Stimulated activated naive CD8-positive, alpha-beta T cell treated with anti-CD3 and anti-CD28 coated beads, Interleukin-15, Interleukin-2, amounts not matched to agents 100 ng/mL and 50 ng/mL, for 24 hours (primary cell): ENCODE measurements at regions not wholly inside any gene's neighbourhood (a gene's known extent, or its start where the extent isn't known, plus 50 kb on each side); places are given as distances from the start of the nearest gene placed in this dataset.

Experiments used
- H3K27ac Mint-ChIP-seq: one replicate; pipeline ENCODE4 v1.8.0; 2021; ENCODE audit warnings: mild to moderate bottlenecking, mixed read lengths
- H3K27me3 Mint-ChIP-seq: one replicate; pipeline ENCODE4 v1.8.0; 2021; ENCODE audit warnings: mixed read lengths
- H3K36me3 Mint-ChIP-seq: one replicate; pipeline ENCODE4 v1.8.0; 2021; ENCODE audit warnings: low read depth, mixed read lengths
- H3K4me1 Mint-ChIP-seq: one replicate; pipeline ENCODE4 v1.8.0; 2021; ENCODE audit warnings: low read depth, mixed read lengths
- H3K4me3 Mint-ChIP-seq: one replicate; pipeline ENCODE4 v1.8.0; 2021; ENCODE audit warnings: mild to moderate bottlenecking, mixed read lengths
- H3K9me3 Mint-ChIP-seq: one replicate; pipeline ENCODE4 v1.8.0; 2021; ENCODE audit warnings: mixed read lengths

DNA sequence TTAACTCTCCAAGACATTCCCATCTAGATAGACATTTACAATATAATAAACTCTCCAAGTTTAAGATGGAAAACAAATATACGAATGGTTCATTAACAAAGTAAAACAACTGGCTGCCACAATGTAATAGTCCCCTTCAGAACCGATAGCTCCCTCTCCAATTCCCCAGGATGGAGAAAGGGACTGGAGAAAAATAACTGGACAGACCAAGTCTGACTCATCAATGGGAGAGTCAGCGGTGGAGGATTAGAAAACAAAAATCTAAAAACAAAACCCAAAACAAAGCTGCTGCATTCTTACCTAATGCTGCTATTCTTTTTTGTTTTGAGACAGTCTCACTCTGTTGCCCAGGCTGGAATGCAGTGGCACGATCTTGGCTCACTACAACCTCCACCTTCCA is 468.1 kb downstream of the SHQ1 start:
- peaks cover 90% of the 10 kb centered on the region for H3K4me1 Mint-ChIP-seq
- H3K4me3 Mint-ChIP-seq: no peak overlapping the region
- H3K27me3 Mint-ChIP-seq: no peaks in the 10 kb centered on the region
- H3K9me3 Mint-ChIP-seq: no peaks in the 10 kb centered on the region
- H3K36me3 Mint-ChIP-seq: peaks cover 27% of the 10 kb centered on the region
- H3K27ac Mint-ChIP-seq: no peak overlapping the region

DNA sequence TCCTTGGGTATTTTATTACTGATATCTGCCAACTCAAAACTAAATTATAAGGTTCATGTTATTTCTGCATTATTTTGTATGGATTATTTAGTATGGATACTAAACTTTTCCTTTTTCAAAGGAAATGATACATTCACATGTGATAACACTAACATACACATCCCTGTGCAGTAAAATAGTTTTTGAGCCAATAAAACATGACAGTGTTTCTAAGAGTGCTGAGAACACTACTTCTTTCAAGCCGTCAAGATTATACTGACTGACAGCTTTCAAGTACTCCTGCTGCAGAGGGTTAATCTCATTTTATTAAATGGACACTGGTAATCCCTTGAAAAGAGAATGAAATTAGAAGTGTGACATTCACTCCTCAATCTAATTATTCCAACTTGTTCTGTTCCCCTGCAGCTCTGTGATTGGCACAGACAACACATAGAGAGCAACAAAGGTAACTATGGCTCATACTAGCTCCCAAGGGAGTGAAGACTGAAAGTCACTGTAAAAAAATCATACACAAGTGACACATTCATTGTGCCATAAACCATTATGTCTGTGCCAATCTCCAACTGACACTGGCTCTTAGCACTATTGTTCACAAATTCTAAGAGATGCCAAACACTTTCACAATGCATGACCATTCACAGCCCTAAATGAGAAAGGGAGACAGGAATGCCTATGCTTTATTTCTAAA is 468.6 kb downstream of the SHQ1 start:
- no peak overlapping the region for H3K27ac Mint-ChIP-seq

DNA sequence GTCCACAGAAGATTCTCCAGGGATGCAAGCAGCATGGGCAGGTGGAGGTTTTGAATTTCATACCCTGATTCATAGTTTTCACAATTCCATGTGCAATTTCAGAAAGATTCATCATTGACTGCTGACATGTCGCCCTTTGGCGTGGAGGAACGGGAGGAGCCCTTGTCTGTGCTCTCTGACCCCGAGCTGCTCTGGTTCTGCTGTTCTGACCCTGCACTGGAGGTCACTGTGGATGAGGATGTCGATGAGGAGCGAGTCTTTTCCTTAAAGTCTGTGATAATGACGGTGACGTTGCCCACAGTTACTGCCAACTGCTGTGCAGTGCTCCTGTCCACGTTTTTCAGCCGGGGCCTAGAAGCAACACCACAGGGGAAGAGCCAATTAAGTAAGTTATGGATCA is 470.0 kb downstream of the SHQ1 start:
- no peaks in the 10 kb centered on the region for H3K27me3 Mint-ChIP-seq
- H3K4me3 Mint-ChIP-seq: no peak overlapping the region
- H3K27ac Mint-ChIP-seq: peak overlapping the region; percentile 32
- H3K36me3 Mint-ChIP-seq: peaks cover 35% of the 10 kb centered on the region
- peaks cover 91% of the 10 kb centered on the region for H3K4me1 Mint-ChIP-seq
- H3K9me3 Mint-ChIP-seq: no peaks in the 10 kb centered on the region

More for the DNA sequence above, 468.6 kb downstream of the SHQ1 start:
- Mint-ChIP-seq H3K27me3 (no peaks in the 10 kb centered on the region), H3K4me3 (no peak overlapping the region), H3K4me1 (peaks cover 89% of the 10 kb centered on the region), H3K9me3 (no peaks in the 10 kb centered on the region), H3K36me3 (peaks cover 27% of the 10 kb centered on the region)

DNA sequence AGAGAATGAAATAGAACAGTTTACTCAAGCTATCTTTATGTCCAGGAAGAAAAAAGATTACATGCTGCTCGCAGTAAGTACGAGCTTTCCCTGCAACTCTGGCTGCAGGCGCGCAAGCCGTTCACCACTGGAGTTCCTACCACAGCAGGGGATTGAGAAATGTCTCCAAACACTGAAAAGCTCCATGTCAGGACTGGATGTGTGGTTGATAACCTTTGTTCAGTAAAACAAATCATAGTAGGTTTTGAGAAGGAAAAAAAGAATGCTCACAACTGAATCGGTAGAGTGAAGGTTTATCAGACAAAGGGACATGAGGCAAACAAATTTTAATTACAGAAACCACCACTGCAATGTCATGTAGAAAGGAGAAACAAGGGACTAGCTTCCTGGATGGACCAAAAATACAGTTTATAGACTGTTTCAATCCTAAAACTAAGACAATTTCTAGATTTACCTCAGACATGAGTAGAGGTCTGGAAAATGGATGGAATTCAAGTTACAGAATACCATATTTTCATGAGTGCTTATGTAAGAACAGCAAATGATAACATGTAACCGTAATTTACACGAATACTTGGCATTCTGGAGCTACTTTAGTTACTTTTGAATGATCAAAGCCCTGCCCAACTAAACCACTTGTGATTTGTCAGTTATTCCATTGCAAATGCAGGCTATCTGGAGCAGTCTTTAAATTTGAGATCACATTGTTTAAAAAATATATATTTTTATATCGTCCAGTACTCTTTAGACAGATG is 471.1 kb downstream of the SHQ1 start:
- Mint-ChIP-seq H3K27ac (peak overlapping the region; percentile 72), H3K9me3 (no peaks in the 10 kb centered on the region), H3K27me3 (no peaks in the 10 kb centered on the region), H3K36me3 (peaks cover 35% of the 10 kb centered on the region), H3K4me3 (no peak overlapping the region), H3K4me1 (peaks cover 90% of the 10 kb centered on the region)

DNA sequence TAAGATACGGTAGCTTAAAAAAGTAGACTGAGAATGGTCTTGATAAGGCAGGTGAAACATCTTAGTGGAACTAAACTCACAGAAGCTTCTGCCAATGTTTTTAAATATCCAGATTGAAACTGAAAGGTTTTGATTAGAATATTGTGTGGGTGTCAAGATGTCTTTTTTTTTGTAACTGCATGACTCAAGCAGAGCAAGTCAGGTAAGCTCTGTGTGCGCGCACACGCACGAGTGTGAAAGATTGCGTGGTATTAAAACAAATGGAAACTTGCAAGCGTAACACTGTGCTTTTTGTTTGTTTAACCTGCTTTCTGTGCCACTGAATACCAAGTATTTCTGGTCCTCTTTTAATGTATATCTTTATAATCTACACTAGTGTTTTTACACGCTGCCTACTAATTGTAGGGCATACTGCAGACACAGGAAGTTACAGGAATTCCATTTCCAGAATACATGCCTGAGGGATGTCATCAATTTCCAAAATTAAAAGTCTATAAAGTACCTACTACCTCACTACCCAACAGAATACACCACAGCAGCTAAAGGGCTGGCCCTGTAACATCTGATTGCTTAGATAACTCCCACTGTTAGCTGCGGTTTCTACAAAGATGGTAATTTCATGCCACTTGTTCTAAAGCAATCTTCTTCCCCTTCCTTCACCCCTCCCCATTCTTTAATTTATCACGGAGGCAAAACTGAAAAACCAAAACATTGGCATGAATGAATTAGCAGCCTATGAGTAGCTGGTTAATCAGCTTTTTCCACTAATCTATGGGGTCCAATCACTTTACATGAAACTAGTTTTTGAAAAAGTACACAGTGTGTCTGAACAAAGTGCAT is 472.8 kb downstream of the SHQ1 start:
- H3K36me3 Mint-ChIP-seq: peaks cover 35% of the 10 kb centered on the region
- H3K4me1 Mint-ChIP-seq: peaks cover 83% of the 10 kb centered on the region
- H3K9me3 Mint-ChIP-seq: no peaks in the 10 kb centered on the region
- H3K4me3 Mint-ChIP-seq: peak overlapping the region; percentile 76
- H3K27ac Mint-ChIP-seq: peak overlapping the region; percentile 96
- H3K27me3 Mint-ChIP-seq: no peaks in the 10 kb centered on the region

DNA sequence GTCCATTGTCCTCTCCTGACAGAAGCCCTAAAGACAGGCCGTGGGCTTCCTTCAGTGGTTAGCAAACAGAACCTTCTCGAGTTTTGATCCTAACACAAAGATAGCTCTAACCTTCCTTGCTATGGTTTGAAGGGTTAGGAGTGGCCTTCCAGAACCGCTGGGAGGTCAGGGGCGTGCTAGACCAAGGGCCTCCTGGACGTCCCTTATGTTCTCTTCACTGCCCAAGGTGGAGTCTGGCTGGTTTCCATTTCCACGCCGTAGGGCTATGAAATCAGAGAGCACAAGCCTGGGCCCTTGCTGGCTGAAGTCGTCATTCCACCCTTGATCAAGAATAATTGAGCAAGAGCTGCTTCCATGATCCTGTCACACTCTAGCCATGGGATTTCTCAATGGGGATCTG is 475.1 kb downstream of the SHQ1 start:
- peaks cover 21% of the 10 kb centered on the region for H3K36me3 Mint-ChIP-seq
- H3K27ac Mint-ChIP-seq: no peak overlapping the region
- H3K27me3 Mint-ChIP-seq: no peaks in the 10 kb centered on the region
- no peaks in the 10 kb centered on the region for H3K9me3 Mint-ChIP-seq
- H3K4me3 Mint-ChIP-seq: no peak overlapping the region
- peaks cover 60% of the 10 kb centered on the region for H3K4me1 Mint-ChIP-seq

DNA sequence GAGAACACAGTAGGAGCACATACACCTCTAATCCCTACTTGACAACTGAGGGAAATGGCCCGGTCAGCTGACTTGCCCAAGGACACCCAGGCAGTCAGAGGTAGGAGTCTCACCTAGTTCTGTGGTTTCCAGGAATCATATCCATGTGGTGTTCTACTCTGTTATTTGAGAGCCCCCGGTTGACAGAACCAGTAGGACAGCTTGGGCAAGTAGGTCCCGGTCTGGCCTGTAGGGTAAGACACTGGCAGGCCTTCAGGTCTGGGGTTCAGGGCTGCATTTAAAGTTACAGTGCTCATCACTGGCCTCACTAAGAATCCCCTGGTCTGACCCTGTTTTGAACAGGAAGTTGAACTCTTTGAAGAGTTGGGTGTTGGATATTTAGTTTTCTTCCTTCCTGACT is 476.1 kb downstream of the SHQ1 start:
- H3K9me3 Mint-ChIP-seq: no peaks in the 10 kb centered on the region
- peaks cover 16% of the 10 kb centered on the region for H3K36me3 Mint-ChIP-seq
- H3K4me1 Mint-ChIP-seq: peaks cover 56% of the 10 kb centered on the region
- no peak overlapping the region for H3K4me3 Mint-ChIP-seq
- no peak overlapping the region for H3K27ac Mint-ChIP-seq
- H3K27me3 Mint-ChIP-seq: no peaks in the 10 kb centered on the region

DNA sequence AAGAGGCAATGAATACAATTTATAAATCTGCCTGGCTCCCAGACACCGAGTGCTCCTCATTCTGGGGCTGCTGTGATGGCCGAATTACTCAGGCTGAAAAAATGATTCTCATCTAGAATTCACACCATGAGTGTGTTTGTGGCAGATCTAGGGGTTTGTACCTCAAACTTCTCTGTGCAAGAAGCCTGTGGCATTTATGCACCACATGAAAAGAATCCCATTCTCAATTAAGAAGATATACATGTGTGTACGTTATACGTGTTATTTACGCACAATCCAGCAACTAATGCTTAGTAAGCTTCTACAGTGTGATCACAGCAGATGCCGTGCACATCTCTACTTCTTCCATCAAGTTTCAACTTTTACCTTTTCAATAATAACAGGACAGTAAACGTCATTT is 476.8 kb downstream of the SHQ1 start:
- Mint-ChIP-seq H3K27ac (no peak overlapping the region), H3K36me3 (peaks cover 9% of the 10 kb centered on the region), H3K9me3 (no peaks in the 10 kb centered on the region), H3K4me3 (no peak overlapping the region), H3K4me1 (peaks cover 49% of the 10 kb centered on the region), H3K27me3 (no peaks in the 10 kb centered on the region)

DNA sequence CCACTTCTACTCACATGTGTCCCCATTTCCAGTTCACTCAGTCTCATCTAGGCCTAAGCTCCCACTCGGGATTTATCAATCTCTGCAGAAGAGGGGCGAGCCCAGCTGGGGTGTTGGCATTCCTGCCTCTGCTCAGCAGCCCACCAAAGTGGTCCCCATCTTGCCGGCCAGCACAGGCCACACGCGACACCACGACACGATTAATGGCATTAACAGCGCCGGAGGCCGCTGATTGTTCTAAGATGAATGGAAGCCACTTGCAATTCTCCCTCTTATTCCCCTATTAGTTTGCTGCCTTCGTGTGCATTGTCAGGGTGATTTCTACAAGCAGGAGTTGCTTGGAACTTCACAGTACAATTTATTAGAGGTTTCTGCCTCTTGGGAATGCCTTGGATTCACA is 477.3 kb downstream of the SHQ1 start:
- Mint-ChIP-seq H3K9me3 (no peaks in the 10 kb centered on the region), H3K36me3 (peaks cover 8% of the 10 kb centered on the region), H3K4me3 (no peak overlapping the region), H3K27ac (no peak overlapping the region), H3K4me1 (peaks cover 45% of the 10 kb centered on the region), H3K27me3 (no peaks in the 10 kb centered on the region)

DNA sequence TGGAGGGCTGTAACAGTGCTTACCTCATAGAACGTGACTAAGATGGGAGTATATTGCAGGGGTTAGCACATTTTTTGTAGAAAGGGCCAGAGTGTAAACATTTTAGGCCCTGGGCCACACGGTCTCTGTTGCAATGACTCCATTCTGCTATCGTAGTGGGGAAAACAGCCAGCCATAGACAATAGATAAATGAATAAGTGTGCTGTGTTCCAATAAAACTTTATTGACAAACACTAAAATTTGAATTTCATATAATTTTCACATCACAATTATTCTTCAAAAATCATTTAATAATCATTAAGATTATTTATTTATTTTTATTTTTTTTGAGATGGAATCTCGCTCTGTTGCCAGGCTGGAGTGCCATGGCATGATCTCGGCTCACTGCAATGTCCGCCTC is 478.6 kb downstream of the SHQ1 start:
- Mint-ChIP-seq H3K27me3 (peaks cover 3% of the 10 kb centered on the region), H3K27ac (no peak overlapping the region), H3K36me3 (peaks cover 8% of the 10 kb centered on the region), H3K4me1 (peaks cover 33% of the 10 kb centered on the region), H3K9me3 (no peaks in the 10 kb centered on the region), H3K4me3 (no peak overlapping the region)

DNA sequence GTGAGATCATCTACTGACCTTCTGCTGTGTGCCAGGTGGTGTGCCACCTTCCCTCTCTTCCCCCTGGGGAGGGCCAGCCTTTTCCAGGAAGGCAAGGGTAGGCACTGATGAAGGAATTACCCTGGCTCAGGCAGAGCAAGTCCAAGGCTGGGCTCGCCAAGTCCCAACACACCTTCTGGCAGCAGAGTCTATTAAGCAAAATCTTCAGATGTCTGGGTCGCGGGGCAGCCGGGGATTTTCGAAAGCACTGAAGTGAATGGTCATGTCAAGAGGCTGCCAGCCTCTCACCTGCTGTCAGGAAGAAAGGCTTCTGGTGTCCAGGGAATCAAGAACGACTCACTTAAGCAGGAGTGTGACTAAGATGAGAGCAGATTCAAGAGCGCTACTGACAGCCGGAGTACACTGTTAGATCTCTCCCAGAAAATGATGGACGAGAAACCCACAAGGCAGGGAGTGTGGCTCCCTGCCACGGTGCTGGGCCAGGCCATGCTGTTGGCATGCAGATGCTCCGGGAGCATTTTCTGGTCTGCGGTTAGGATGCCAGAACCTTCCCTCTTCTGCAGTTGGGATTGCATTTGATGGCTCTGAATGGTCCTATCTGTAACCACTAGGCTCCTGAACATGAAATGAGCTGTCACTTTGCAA is 479.8 kb downstream of the SHQ1 start:
- H3K36me3 Mint-ChIP-seq: peaks cover under 1% of the 10 kb centered on the region
- H3K4me3 Mint-ChIP-seq: no peak overlapping the region
- no peaks in the 10 kb centered on the region for H3K9me3 Mint-ChIP-seq
- no peak overlapping the region for H3K27ac Mint-ChIP-seq
- H3K27me3 Mint-ChIP-seq: peaks cover 3% of the 10 kb centered on the region
- H3K4me1 Mint-ChIP-seq: peaks cover 21% of the 10 kb centered on the region

DNA sequence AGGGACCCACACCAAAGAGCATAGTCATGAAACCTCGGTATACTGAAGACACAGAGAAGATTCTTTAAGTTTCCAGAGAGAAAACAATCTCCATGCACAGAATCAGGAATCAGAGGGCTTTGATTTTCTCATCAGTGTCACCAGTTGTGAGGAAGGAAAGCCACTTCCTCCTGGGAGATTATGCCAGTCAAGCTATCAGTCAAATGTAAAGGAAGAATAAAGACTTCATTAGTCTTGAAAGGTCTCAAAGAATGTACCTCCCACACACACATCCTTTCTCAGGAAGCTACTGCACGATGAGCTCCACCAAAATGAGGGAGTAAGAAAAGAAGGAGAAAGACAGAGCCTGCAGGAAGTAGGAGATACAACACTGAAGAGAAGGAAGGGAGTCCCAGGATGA is 486.3 kb downstream of the SHQ1 start:
- Mint-ChIP-seq H3K4me1 (no peaks in the 10 kb centered on the region), H3K36me3 (no peaks in the 10 kb centered on the region), H3K9me3 (peaks cover 7% of the 10 kb centered on the region), H3K27me3 (peaks cover 3% of the 10 kb centered on the region), H3K27ac (no peak overlapping the region), H3K4me3 (no peak overlapping the region)

DNA sequence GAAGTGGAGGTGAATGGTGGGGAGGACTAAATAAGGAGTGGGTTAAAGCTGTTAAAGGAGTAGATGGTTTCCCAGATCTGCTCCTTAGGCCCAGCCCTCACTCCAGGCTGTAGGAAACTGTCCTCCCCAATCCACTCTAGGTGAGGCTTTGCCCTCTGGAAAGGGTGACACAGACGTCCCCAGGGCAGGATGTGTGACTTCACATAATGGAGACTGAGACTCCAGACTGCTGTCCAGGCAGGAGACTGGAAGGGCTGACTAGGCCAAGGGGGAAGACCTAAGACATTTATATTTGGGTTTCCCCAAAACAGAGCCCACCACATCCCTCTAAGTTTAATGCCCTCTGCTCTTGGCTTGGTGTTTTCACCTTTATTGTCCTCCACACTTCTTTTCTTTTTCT is 488.5 kb downstream of the SHQ1 start:
- Mint-ChIP-seq H3K27ac (no peak overlapping the region), H3K36me3 (no peaks in the 10 kb centered on the region), H3K9me3 (peaks cover 7% of the 10 kb centered on the region), H3K27me3 (peaks cover 1% of the 10 kb centered on the region), H3K4me1 (no peaks in the 10 kb centered on the region), H3K4me3 (no peak overlapping the region)

DNA sequence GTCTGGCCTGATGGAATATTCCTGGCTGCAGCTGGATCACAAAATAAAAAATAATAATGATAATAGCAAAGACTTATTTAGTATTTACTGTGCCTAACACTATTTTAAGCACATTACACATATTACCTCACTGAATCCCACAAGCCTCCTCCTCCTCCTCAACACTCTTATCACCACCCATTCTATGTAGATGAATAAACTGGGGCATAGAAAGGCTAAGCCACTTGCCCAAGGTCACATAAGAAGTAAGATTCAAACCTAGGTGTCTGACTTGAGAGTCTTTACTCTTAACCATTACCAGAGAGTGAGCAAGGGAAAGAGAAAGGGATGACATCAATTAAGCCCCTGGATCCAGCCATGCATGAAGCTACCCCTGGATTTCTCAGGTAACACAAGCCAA is 493.1 kb downstream of the SHQ1 start:
- no peak overlapping the region for H3K4me3 Mint-ChIP-seq
- H3K9me3 Mint-ChIP-seq: peaks cover 3% of the 10 kb centered on the region
- no peaks in the 10 kb centered on the region for H3K4me1 Mint-ChIP-seq
- H3K27me3 Mint-ChIP-seq: no peaks in the 10 kb centered on the region
- no peak overlapping the region for H3K27ac Mint-ChIP-seq
- H3K36me3 Mint-ChIP-seq: no peaks in the 10 kb centered on the region

DNA sequence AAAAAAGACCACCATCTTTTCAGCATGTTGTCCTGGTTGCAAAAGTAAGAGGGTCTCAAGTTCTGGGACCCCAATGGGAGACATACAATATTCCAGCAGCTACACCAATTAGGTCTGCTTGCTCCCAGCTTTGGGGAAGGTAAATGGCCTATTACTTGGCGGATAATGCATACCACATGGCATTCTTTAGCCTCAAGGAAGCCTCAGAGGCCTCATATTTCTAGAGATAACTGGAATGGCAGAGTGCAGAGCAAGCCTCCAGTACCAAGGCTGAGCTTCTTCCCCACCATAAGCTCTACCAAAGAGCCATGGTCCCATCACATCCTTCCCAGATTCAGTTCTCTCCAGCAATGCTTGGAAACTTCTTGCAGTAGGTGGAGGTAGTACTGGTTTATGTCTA is 493.8 kb downstream of the SHQ1 start:
- no peaks in the 10 kb centered on the region for H3K36me3 Mint-ChIP-seq
- H3K4me3 Mint-ChIP-seq: no peak overlapping the region
- no peaks in the 10 kb centered on the region for H3K27me3 Mint-ChIP-seq
- H3K27ac Mint-ChIP-seq: no peak overlapping the region
- H3K9me3 Mint-ChIP-seq: peaks cover 3% of the 10 kb centered on the region
- no peaks in the 10 kb centered on the region for H3K4me1 Mint-ChIP-seq
